ENCODE measurements at regions not wholly inside any gene's neighbourhood (a gene's known extent, or its start where the extent isn't known, plus 50 kb on each side); places are given as distances from the start of the nearest gene placed in this dataset.
A peak's percentile ranks its signal among the peaks of the same experiment; 100 is the strongest.
"Not testable (repeated sequence)": the region's sequence is repeated elsewhere in the genome, so short reads cannot be mapped to it uniquely, and the experiment has no call there.

DNA sequence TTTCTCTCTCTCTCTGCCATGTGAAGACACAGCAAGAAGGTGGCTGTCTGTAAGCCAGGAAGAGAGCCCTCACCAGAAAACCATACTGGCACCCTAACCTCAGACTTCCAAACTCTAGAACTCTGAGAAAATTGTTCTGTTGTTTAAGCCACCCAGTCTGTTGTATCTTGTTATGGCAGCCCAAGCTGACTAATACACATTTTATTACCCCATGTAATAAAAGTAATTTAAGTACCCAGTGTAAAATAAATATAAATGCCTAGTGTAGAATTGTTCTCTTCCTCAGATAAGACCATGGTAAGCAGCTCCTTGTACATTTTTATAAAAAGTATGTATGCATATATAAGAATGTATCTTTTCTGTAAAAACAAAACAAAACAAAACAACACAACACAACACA is 119.7 kb downstream of the DTL start:
- no peak for DNase-seq

DNA sequence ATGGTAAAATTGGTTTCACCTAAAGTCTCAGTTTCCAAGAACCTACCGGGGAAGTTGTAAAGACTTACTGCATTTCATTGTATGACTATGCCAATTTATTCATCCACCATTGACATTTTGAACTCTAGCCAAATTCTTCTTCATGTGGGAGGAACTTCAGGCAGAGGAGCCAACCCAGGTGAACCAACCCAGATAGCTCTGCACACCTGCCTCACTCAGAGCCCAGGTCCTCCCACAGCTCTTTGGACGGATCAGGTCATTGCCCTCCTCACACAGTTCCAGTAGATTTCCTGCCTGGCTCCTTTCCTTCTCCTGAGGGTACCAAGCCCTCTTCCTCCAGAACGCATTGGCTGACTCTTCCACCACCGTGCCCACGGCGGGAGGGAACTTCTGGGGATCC is 121.7 kb downstream of the DTL start:
- no peak for DNase-seq

DNA sequence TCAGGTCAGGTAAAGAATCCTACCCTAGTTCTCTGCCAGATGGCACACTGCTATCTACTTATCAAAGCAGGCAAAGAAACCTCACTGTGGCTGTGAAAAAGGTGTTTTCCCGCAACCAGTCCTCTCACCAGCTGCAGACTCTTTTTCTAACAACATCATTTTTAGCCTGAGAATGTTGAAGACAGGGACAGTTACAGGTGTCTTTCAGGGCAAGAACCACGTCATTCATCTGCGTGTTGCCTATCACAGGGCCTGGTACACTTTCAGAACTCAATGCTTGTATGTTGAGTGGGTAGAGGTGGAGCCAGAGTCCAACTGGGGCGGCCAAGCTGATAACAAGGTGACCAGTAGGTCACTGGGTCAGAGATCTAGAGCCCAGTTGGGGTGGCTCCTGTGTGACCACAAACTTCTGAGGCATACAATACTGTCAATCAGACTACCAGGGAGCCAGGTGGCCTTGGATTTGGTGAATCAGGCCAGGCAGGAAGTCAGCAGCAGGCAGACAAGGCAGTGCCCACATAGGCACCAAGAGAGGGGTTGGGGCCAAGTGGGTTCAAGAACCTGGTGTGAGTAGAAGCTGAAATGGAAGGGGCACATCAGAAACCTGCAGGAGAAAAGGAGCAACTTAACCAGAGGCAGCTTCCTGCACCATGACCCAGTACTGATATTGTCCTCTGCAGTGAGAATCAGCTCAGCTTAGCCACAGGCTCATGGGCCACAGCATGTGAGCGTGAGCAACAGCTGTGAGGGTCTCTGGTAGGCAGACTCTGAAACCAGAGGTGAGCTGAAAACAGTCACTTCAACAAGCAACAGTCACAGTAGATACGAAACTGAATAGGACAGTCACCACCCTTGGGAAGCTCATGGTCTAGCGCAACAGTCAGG is 123.6 kb downstream of the DTL start:
- no peak for DNase-seq

DNA sequence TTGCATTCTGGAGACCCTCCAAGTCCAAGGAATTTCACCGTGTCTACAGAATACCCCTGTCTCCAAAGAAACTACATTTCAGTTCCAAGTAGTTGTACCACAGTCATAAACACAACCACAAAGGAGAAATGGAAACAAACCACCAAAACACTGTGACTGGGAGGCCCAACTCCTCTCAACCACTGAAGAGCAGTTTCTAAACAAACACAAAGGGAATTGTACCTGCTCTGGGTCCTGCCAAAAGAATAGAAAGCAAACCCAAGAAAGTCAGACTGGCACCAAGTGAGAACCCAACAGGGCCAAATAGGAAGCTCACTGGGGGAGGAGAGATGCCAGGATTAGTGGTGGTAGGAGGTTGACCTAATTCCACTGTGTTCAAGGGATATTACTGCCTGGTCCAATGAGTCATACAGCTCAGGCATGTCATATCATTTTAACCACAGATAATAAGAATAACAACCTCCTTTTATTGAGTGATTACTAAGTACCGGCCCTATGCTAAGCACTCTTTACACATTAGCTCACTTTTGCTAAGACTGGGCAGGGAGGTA is 123.9 kb upstream of the PPP2R5A start:
- DNase-seq = peak in 1 of 2 donors; percentile 44

DNA sequence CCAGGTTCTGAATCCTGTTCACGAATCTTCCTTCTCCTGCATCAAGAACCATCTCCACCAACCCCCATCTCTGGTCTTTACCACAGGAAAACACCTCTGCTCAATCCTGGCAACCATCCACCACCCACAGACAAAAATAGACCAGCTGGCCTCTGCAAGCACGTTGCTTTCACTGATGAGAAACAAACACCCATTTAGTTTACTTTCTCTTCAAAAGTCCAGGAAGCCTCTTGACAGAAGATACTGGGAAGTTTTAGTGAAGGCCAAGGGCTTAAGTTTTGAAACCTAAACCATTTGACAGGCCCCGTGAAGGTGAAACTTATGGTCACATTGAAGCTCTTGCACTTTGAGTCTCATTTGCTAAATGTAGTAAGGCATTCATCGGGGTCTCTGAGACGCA is 122.6 kb upstream of the PPP2R5A start:
- DNase-seq = peak in 1 of 2 donors; percentile 32

DNA sequence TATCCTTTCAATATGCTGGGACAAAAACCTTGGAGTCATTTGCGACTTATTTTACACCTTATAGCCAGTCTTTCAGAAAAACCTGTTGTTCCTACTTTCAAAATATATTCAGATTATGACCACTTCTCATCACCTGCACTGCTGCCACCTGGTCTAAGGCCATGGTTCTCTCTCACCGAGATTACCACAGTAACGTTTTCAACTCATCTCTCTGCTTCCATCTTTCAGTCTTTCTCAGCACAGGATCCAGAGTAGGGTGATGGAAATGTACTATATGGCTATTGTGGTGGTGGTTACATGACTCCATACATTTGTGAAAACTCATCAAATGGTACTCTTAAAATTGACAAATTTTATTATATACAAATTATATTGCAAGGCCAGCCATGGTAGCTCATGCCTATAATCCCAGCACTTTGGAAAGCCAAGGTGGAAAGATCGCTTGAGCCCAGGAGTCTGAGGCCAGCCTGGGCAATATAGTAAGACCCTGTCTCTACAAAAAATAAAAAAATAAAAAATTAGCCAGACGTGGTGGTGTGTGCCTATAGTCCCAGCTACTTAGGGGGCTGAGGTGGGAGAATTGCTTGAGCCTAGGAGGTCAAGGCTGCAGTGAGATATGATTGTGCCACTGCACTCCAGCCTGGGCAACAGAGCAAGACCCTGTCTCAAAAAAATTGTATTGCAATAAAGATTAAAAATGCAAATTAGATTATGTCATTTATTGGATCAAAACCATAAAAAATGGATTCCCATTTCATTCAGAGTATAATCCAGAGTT is 120.9 kb upstream of the PPP2R5A start:
- DNase-seq = no peak

DNA sequence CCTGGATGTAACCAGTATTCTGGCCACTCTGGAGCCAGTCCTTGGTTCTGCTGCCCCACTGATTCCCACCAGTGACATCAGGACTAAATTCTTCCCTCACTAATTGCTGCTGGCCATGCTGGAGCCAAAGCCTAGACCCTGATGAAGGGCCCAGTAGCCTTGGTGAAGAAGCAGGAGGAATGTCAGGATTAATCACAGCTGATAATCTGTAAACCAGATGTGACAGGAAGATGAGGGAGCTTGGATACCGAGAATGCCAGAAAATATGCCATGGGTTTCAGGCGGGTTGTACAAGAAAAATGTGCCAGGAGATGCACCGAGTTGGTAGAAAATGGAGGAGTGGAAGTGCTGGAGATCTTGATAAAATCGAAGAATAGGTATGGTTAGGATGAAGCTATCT is 119.0 kb upstream of the PPP2R5A start:
- DNase-seq = no peak

DNA sequence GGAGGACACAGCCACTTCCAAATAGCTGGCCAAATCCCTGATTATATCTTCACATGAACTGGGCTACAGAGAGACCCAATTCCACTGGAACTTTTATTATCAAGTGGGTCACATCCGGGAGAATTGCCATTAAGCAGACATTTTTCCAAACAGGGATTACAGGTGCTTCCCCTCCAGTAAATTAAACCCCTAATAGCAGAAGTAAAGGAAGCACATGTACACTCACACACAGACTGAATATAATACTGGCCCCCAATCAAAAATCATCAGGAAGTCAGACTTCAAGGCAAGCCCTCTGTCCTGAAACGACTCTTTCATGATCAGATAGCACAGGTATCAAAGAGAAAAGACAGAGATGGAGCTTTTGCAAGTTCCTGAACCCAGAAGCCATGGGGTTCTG is 118.6 kb upstream of the PPP2R5A start:
- DNase-seq = no peak

DNA sequence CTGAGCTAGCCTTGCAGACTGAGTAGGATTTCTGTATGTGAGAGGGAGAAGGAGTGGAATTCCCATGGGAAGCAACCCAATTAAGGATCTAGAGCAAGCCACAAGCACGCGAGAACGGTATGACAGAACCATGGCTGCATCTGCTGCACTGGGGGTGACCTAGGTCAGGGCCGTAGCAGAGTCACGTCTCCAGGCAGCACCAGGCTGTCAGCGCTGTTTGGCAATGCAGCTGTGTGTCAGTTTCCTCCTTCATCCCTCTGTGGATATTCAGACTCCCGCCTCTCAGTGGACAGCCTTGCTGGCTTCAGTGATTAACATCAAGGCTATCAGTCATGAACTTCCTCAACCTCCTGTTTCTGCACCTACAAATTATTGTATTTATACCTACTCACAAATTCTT is 118.1 kb upstream of the PPP2R5A start:
- peak in 1 of 2 donors; percentile 46 for DNase-seq

DNA sequence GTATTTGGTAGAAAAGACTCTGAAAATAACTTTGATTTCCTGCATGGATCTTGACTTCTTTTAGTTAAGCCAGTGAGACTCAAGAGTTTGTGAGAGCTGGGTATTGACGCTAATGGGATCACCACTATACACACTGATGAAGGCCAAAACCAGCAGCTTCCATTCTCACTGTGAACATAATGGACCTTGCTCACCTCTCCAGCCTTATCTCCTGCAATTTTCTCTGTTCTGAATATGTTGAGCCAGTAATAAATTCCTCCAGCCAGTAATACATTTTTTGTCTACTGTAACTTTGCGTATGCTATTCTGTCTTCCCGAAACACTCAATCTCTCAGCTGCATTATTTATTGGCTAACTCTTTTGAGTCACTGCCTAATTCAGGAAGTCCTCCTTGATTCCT is 111.6 kb upstream of the PPP2R5A start:
- DNase-seq = no peak

DNA sequence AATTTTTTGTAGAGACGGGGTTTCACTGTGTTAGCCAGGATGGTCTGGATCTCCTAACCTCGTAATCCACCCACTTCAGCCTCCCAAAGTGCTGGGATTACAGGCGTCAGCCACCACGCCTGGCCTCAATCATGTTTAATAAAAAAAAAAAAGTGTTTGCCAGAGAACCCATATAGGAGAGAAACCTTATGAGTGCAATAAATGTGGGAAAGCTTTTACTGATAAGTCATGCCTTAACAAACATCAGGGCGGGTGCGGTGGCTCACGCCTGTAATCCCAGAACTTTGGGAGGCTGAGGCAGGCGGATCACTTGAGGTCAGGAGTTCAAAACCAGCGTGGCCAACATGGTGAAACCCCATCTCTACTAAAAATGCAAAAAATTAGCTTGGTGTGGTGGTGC is 110.9 kb upstream of the PPP2R5A start:
- DNase-seq = not testable (repeated sequence)

DNA sequence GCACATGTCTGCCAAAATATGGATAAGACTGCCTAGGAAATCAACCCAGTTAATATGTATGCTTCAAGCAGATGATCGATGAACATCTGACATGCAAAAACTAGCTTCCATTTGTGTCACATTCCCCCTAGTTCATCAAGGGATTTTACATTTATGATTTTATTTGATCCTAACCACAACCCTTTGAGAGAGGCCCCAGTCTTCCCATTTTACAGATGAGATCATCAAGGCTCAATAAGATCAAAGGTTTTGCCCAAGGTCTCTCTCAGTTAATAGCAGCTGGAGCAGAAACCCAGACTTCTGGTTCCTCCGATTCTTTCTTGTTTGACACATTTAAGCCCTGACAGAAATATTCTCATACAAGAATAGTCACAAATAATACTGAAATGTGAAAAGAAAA is 107.7 kb upstream of the PPP2R5A start:
- DNase-seq = no peak

DNA sequence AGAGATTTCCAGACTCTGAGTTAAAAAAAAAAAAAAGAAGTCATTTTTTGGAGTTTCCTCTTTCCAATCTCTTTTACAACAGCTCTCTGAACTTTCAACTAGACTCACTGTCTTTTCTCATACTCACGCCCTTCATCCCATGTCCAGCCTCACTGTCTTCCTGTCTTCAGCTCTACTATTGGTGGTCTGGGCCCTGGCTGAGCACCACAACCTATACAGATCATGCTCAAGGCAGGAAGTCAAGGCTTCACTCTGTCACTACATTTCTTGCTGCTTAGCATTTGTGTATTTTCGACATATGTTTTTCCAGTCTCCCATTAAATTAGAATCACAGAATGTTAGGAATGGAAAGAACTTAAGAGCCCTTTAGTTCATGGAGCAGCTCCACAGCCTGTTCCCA is 106.4 kb upstream of the PPP2R5A start:
- DNase-seq = no peak

DNA sequence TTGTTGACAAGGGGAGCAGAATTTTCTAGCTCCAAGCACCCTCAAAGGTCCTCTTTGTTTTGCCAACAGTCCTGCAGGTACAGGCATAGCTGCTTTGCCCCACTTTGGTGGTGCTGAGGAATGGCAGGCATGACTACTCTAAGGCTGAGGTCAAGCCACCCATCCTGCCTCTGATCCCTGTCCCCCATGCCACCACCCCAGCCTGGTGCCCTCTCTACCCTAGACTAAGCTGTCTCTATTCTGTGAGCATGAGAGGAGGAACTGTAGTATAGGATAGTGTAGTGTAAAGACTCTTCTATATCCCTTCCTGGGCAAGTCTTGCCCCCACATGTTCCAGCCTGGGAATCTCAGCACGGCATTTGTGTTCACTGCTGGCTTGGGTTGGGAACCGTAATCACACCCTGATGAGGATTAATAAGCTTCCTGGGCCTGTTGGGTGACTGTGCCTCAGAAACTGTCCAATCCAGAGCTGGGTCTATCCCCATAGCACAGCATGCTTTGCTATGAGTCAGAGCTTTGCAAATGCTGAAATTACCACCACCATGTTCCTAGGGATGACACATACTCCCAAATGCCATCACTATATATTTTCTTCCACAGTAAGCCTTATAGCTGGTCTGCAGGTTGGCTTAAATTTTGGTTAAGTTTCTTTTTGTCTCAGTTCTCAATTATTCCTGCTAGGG is 105.7 kb upstream of the PPP2R5A start:
- DNase-seq = peak in 1 of 2 donors; percentile 14

DNA sequence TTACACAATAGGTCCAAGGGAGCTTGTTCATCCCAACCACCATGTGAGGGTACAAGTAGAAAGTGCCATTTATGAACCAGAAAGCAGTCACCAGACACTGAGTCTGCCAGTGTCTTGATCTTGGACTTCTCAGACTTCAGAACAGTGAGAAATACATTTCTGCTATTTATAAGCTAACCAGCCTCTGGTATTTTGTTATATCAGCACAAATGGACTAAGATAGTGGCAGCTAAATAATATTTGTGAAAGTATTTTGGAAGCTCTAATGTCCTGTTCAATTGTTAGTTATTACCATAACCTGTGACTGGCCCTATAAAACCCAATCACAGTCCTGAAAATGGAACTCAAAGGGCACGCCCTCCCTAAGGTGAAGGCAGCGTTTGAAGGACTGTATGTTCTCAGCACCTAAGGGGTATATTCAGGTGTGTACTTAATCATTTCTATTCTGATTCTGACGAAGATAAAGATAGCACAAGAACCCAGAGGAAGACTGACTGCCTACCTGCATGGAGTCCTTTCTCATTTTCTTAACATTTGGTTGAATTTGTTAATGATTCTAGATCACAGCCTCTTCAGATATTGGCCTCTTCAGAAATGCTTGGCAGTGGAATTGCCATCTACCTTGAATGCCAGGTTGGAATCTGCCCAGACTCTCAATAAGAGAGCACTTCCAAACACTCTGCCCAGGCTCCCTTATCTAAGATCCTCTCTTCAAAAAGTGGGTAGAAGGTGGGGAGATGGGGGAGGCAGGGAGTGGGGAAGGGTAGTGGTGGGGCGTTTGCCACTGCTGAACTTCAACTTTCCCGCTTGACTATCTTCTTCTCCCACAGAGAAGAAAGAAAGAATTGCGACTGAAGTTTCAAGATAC is 104.0 kb upstream of the PPP2R5A start:
- DNase-seq = no peak

DNA sequence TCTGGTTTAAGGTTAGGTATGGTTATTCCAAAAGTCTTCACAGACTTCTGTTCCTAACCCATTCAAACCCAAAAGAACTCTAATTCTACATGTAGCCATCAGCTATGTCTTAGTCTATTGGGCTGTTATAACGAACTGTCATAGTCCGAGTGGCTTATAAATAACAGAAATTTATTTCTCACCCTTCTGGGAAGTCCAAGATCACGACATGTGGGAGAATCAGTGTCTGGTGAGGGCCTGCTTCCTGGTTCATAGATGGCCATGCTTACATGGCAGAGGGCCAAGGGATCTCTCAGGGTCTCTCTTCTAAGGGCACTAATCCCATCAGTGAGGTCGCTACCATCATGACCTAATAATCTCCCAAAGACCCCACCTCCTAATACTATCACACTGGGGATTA is 103.0 kb upstream of the PPP2R5A start:
- DNase-seq = no peak

DNA sequence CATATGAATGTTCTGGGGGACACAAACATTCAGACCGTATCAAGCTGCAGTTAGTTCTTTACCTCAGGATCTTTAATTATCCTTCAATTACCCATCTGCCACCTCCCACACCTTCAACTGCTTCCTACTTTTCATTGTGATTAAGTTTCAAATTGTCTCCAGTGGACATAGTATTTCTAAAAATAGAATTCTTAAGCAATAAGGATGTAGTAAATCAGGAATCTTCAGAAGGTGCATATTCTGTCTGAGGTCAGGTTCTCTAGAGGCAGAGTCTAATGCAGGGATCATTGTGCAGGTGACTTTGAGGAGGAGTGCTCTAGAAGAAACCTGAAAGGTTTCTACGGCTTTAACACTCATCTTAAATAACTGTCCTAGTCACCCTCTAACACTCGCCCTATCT is 102.6 kb upstream of the PPP2R5A start:
- DNase-seq = no peak

DNA sequence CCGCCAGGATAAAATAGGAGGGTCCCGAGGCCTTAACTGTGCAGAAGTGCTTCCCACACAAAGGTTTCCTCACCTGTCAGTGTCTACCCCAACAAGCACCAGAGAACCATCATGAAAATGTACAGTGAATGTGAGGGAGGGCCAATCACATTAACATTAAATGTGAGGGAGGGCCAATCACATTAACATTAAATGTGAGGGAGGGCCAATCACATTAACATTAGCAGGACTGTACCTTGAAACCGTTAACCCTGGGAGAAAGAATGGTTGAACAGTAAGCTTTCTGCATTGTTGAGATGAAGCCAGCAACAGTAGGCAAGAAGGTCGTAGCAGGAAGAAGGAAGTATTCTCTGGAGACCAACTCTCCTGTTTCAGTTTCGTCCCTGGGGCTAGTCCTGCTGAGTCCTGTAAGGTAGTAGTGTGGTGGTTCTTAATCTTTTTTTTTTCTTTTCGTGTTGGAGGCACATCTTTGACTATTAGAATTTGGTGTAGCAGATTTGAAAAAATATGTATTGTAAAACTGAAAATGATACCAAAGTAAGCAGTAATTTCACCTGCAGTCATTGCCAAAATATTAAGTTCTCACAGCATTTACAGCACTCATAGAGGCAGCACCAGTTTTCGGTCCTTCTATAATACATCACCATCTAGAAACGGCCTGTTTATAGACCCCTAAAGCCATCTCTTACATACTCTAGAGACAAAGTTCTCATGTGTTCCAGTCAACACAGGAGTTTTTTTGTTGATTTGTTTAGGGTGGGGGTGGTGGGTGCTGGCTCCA is 98.6 kb upstream of the PPP2R5A start:
- DNase-seq = peak in 1 of 2 donors; percentile 56

DNA sequence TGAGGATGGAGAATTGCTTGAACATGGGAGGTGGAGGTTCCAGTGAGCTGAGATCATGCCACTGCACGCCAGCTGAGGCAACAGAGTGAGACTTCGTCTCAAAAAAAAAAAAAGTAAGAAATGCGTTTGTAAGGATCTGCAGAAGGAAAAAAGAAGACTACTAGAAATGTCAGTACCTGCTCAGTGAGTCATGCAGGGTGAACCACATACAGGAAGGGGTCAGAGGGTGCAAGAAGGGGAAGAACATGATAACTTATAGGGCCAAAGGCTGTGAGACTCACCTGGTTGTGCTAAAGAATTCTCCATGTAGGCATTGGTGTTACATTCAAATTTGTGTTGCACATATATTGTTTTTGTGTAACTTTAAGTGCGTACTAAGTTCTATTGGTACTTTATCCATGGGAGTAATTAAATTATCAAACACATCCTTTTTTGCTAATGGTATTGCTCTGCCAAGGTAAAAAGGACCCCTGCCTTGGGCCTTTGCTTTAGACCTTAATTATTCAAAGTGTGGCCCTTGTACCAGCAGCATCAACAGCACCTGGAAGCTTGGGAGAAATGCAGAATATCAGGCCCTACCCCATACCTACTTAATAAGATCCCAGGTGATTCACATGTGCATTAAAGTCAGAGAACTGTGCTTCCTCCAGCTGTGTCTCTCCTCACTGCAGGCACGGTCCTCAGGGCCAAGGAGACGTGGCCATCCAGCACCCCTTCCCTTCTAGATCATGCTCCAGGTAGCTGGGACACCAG is 96.4 kb upstream of the PPP2R5A start:
- DNase-seq = no peak

DNA sequence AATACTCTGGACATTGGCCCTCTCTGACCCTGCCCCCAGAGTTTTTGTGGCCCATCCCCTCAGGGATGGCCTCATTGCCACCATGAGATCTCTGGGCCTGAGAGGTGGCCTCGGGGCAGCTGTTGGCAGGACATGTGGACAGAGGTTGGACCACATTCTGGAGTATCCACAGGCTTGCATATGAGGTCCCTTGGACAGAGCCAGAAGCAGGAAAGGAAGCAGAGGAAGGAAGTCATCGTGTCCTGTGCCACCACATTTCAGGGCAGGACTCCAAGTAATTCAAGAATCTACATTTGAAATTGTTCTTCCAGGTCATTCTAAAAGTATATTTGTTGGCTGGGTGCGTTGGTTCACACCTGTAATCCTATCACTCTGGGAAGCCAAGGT is 95.9 kb upstream of the PPP2R5A start:
- no peak for DNase-seq

DNA sequence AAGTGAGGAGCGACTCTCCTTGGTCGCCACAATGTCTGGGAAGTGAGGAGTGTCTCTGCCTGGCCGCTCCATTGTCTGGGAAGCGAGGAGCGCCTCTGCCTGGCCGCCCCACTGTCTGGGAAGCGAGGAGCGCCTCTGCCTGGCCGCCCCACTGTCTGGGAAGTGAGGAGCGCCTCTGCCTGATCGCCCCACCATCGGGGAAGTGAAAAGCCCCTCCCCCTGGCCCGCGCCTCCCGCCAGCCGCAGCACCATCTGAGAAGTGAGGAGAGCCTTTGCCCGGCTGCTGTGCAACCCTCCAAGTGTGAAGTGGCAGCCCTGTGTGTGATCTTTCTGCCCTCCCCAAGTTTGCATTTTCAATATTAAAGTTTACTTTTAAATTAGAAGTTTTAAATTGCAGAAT is 95.0 kb upstream of the PPP2R5A start:
- DNase-seq = no peak
